Endometrium (tissue), 2 donors: ENCODE measurements at regions not wholly inside any gene's neighbourhood (a gene's known extent, or its start where the extent isn't known, plus 50 kb on each side); places are given as distances from the start of the nearest gene placed in this dataset.
"Not testable (repeated sequence)": the region's sequence is repeated elsewhere in the genome, so short reads cannot be mapped to it uniquely, and the experiment has no call there.

Experiments used
- FAIRE-seq: peaks from 2 replicates; lab custom pipeline; 2012; peaks lifted over from hg19 to GRCh38; lab: Jason Lieb, UNC
- donor health status: control.
- donor health status: control.

DNA sequence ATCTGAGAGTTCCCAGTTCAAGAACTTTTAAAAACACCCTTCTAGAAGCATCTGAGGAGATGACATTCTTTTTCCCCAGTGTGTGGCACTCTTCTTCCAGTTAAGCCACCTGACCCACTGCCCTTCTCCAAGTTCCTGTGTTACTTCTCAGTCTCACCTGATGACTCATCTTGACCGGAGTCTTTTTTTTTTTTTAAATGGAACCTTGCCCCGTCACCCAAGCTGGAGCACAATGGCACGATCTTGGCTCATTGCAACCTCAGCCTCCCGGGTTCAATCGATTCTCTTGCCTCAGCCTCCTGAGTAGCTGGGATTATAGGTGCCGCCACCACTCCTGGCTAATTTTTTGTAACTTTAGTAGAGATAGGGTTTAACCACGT lies 224.1 kb upstream of the DAB2 start:
- no peak for FAIRE-seq

GRCh38 chr5:39648085-39648847 lies 223.5 kb upstream of the DAB2 start:
- FAIRE-seq = no peak

DNA sequence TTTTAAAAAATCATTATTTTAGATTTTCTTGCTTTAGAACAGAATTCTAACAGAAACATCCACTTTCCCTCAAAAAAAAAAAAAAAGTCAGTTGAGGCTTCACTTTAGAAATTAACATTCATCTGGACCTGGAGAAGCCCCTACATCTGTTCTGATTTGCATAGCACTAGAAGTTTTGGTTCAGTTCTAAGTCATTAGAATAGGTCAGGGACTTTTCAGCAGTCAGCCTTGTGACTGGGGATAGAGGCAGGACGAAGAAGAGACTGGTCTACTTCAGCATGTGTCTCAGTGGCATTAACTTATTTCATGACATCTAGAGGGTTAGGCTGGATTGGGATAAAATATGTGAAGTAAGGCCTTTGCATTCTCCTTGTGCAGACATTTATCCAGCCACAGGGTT lies 215.8 kb upstream of the DAB2 start:
- no peak for FAIRE-seq

DNA sequence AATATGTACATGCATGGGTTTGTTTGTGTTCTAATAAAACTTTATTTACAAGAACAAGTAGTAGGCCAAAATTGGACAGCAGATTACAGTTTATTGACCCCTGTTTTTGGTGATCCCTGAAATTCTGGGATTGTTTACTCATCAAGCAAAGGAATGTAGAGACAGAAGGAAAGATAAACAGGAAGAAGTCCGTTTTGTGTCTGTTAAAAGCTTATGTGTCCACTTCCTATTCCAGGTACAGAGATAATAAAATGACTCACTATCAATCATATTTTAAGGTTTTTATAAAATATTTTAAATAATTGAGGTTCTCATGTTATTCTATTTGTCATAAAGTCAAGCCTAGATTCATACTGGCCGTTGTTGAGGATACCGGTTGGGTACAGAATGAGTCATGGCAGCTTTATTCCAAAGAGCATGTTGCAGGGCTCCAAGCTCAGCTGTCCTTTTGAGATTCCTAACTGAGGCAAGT lies 214.9 kb upstream of the DAB2 start:
- FAIRE-seq = no peak

DNA sequence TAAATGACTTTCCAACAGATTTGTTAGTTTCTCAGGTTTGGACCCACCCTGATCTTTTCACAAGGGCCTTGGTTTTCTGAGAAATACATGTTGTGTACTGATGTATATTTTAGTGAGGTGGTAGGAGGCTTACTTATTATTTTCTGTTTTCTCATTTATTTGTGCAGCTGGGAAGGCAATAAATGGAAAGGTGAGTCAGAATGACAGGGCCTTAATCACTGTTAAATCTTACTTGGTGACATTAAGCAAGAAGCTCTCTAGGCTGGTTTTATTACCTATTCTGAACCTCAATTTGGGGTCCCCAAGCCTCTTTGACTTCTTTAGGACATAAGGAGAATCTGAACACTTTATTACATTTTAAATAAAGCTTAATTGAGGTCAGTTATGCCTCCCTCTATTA lies 214.0 kb upstream of the DAB2 start:
- FAIRE-seq = no peak

DNA sequence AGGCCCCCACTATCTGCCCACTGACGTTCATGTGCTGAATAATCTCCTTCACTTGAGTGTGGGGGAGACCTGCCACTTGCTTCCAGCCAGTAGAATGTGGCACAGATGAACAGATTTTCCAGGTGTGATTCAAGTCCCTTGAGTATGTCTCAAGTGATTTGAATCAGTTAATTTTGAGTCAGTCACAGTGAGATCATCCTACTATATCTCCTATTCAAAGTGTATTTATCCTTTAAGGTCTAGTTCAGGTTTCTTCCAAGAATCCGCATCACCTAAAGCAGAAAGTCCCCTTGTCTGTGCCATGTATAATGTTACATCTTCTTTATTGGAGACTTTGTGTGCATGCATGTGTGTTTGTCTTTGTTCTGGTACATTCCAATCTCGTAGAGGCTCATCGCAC lies 208.3 kb upstream of the DAB2 start:
- no peak for FAIRE-seq

DNA sequence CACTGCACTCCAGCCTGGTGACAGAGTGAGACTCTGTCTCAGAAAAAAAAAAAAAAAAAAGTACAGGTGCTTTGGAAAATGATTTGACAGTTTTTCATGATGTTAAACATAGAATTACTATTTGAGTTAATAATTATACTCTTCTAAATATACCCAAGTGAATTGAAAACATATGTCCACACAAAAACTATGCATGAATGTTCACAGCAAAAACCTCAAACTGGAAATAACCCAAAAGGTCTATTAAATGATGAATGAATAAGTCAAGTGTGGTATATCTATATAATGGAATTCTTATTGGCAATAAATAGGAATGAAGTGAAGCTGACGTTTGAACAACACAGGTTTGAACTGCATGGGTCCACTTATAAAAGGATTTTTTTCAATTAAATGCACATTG lies 207.2 kb upstream of the DAB2 start:
- no peak for FAIRE-seq

- FAIRE-seq = no peak
Measured at GRCh38 chr5:39629946-39630345, 205.2 kb upstream of the DAB2 start.

DNA sequence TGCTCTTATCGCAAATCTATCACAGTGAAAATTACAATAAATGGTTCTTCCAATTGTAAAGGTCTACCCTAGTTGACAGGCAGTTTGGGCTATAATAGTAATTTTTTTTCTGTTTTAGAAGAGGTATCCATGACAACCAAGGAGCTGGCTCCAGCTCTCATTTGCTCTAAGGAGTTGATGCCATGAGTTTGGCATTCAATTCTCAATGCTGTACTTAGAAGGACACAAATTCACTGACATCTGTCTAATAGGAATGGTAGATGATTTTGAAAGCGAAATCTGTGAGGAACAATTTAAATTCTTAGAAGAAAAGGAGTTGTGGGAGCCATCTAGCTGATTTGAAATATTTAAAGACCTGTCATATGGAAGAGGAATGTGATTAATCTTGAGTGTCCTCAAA lies 203.6 kb upstream of the DAB2 start:
- FAIRE-seq = no peak

GRCh38 chr5:39624890-39625289 lies 200.1 kb upstream of the DAB2 start:
- FAIRE-seq = no peak

GRCh38 chr5:39624268-39624886 lies 199.6 kb upstream of the DAB2 start:
- no peak for FAIRE-seq

DNA sequence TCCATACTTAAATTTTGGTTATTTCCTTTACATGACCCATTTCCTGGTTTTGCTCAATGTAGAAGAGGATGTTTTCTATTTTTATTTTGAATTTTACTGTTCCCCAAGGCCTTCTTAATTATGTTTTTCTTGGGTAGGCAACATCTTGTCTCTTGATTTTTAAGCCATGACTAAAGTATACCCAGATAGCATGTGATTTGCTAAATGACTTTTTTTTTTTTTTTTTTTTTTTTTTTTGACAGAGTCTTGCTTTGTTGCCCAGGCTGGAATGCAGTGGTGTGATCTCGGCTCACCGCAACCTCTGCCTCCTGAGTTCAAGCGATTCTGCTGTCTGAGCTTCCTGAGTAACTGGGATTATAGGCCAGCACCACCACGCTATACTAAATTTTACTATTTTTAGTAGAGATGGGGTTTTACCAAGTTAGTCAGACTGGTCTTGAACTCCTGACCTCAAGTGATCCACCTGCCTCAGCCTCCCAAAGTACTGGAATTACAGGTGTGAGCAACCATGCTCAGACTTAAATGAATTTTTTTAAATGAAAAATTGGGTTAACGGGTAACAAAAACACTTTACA lies 198.6 kb upstream of the DAB2 start:
- no peak for FAIRE-seq

GRCh38 chr5:39622281-39622680 lies 197.5 kb upstream of the DAB2 start:
- no peak for FAIRE-seq

GRCh38 chr5:39619168-39619818 lies 194.5 kb upstream of the DAB2 start:
- FAIRE-seq = no peak

GRCh38 chr5:39618391-39618790 lies 193.6 kb upstream of the DAB2 start:
- no peak for FAIRE-seq

DNA sequence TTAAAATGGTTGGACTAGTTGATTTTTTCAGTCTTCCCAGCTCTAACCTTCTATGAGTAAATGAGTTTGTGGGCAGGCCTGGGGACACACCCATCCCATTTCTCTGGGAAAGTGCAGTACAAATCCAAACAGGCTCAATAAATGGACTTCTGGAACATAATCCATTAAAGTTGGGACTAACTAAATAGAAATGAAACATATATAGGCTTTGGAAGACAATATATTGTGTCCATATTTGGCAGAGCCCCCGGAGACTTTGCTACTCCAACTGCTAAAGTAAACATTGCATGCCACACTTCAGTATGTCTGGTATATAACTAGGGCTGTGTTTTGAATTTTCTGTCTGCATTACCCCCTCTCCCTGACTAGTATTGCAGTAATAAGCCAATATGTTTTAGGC lies 191.4 kb upstream of the DAB2 start:
- FAIRE-seq = no peak

- not testable (repeated sequence) for FAIRE-seq
Measured at GRCh38 chr5:39611076-39611475, 186.3 kb upstream of the DAB2 start.

- FAIRE-seq = peak; percentile 26
Measured at GRCh38 chr5:39608024-39608423, 183.2 kb upstream of the DAB2 start.

GRCh38 chr5:39606591-39606990 lies 181.8 kb upstream of the DAB2 start:
- FAIRE-seq = no peak

GRCh38 chr5:39605588-39606575 lies 181.1 kb upstream of the DAB2 start:
- no peak for FAIRE-seq

- no peak for FAIRE-seq
Measured at GRCh38 chr5:39605145-39605544, 180.4 kb upstream of the DAB2 start.

DNA sequence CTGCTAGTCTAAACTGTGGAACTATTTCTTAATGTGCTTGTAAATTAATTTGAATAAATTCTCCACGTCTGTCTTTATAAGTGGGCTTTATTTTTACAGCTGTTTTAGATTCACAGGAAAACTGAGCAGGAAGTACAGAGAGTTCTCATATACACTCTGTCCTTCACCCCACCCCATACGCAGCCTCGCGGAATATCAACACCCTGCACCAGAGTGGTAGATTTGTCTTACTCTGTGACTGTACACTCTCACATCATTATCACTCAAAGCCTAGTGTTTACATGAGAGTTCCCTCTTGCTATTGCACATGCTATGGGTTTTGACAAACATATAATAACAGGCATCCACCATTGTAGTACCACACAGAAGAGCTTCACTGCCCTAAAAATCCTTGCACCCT lies 179.7 kb upstream of the DAB2 start:
- no peak for FAIRE-seq
